GM10248 (cell line): ENCODE measurements at regions not wholly inside any gene's neighbourhood (a gene's known extent, or its start where the extent isn't known, plus 50 kb on each side); places are given as distances from the start of the nearest gene placed in this dataset.

Experiments used
- CTCF ChIA-PET: fragments of 300-600 bp; sonication (Branson Sonifier 250); formaldehyde crosslinking; extraction: SDS; loops from one replicate; lab custom pipeline; 2021; ENCODE audit warnings: antibody characterized with exemption; lab: Yijun Ruan, JAX
- POLR2A ChIA-PET: fragments of 350-650 bp; sonication (Branson Sonifier 250); formaldehyde crosslinking; extraction: SDS; loops from one replicate; lab custom pipeline; 2020; ENCODE audit warnings: antibody characterized with exemption; lab: Yijun Ruan, JAX
- DNase-seq: peaks from one replicate; pipeline ENCODE4 v3.0.0; 2012; ENCODE audit errors: extremely low spot score
- CTCF ChIP-seq: IDR thresholded peaks from 2 replicates; pipeline ENCODE4 v1.5.1; 2012; ENCODE audit warnings: mild to moderate bottlenecking, low read depth; ENCODE audit errors: extremely low read depth, missing control alignments, control extremely low read depth

- CTCF ChIA-PET, result interaction anchor here (0.8 kb wide), 1 partner anchor 79 kb away, joined by 3 read pairs; no protein-coding TSS in a partner anchor
- TF ChIP-seq CTCF, result no peak
- POLR2A ChIA-PET, result no interaction called here
- no peak for DNase-seq
These were observed 68.1 kb upstream of the SPTBN1 start for GRCh38 chr2:54388076-54388475.

GRCh38 chr2:54392555-54393324 is 63.4 kb upstream of the SPTBN1 start:
- no peak for DNase-seq
- POLR2A ChIA-PET, result no interaction called here
- CTCF ChIA-PET, result interaction anchor here (1.0 kb wide), 1 partner anchor 10 kb away, joined by 3 read pairs; no protein-coding TSS in a partner anchor
- no peak for TF ChIP-seq CTCF

- no peak for TF ChIP-seq CTCF
- DNase-seq, result no peak
- CTCF ChIA-PET, result no interaction called here
- POLR2A ChIA-PET, result no interaction called here
These were observed 61.7 kb upstream of the SPTBN1 start for GRCh38 chr2:54394392-54394791.

- TF ChIP-seq CTCF, result no peak
- CTCF ChIA-PET, result no interaction called here
- POLR2A ChIA-PET, result no interaction called here
- no peak for DNase-seq
These were observed 60.0 kb upstream of the SPTBN1 start for GRCh38 chr2:54396107-54396506.

GRCh38 chr2:54396798-54397197 is 59.3 kb upstream of the SPTBN1 start:
- POLR2A ChIA-PET, result no interaction called here
- CTCF ChIA-PET, result interaction anchor here (1.6 kb wide), 1 partner anchor 49 kb away, joined by 3 read pairs; no protein-coding TSS in a partner anchor
- no peak for TF ChIP-seq CTCF
- no peak for DNase-seq

GRCh38 chr2:54397426-54397825 is 58.7 kb upstream of the SPTBN1 start:
- ChIA-PET CTCF (interaction anchor here (0.9 to 1.6 kb wide), 3 partner anchors 11 to 49 kb away, joined by 3 read pairs; no protein-coding TSS in a partner anchor), POLR2A (no interaction called here)
- TF ChIP-seq CTCF, result no peak
- DNase-seq, result no peak
